Vagina (tissue), 2 donors: ENCODE measurements at regions not wholly inside any gene's neighbourhood (a gene's known extent, or its start where the extent isn't known, plus 50 kb on each side); places are given as distances from the start of the nearest gene placed in this dataset.

ENCODE experiments used
- DNase-seq, 2 donors: peaks; one replicate each; pipeline ENCODE4 v3.0.0-alpha.2; 2017; ENCODE audit errors: extremely low spot score in 2 of 2
- H3K27ac ChIP-seq: fragments of 200-600 bp; sonication (generic); one replicate; pipeline ENCODE4 v1.5.1; 2019
- H3K27me3 ChIP-seq: fragments of 200-600 bp; sonication (generic); one replicate; pipeline ENCODE4 v1.5.1; 2019
- H3K36me3 ChIP-seq, 2 donors: fragments of 200-600 bp; sonication (generic); one replicate each; pipeline ENCODE4 v1.5.1; 2017 to 2019
- H3K4me1 ChIP-seq: fragments of 200-600 bp; sonication (generic); one replicate; pipeline ENCODE4 v1.5.1; 2019
- H3K4me3 ChIP-seq, 2 donors: fragments of 200-600 bp; sonication (generic); 1 replicate in 1 of 2; 2 replicates in 1 of 2; pipeline ENCODE4 v1.5.1; 2016 to 2019
- H3K9me3 ChIP-seq: fragments of 200-600 bp; sonication (generic); one replicate; pipeline ENCODE4 v1.5.1; 2019
- POLR2A ChIP-seq, 2 donors: fragments of 450-650 bp; IDR thresholded peaks; one replicate each; pipeline ENCODE4 v1.6.1; 2017; ENCODE audit warnings: antibody characterized with exemption in 2 of 2, mild to moderate bottlenecking in 2 of 2, moderate library complexity in 2 of 2
- POLR2AphosphoS5 ChIP-seq, 2 donors: sonication (generic); formaldehyde crosslinking; IDR thresholded peaks; one replicate each; pipeline ENCODE4 v1.9.0; 2017; ENCODE audit warnings: antibody characterized with exemption in 2 of 2, mild to moderate bottlenecking in 2 of 2, low read depth in 1 of 2; ENCODE audit not compliant: insufficient read depth in 1 of 2
- intact Hi-C: fragments of 100-400 bp; cut with DNase I; formaldehyde crosslinking; loops from one replicate; pipeline ENCODE4 v1.15.1; 2023
- TF ChIP-seq, protein P1 (sequence below), 3 experiments: fragments of 450-650 bp in 2 of 3; fragments of 200-600 bp in 1 of 3; sonication (generic) in 1 of 3; IDR thresholded peaks; one replicate each; pipeline ENCODE4 v1.5.1; 2017 to 2019; ENCODE audit warnings: antibody characterized with exemption in 3 of 3, mild to moderate bottlenecking in 2 of 3, moderate library complexity in 2 of 3

DNA sequence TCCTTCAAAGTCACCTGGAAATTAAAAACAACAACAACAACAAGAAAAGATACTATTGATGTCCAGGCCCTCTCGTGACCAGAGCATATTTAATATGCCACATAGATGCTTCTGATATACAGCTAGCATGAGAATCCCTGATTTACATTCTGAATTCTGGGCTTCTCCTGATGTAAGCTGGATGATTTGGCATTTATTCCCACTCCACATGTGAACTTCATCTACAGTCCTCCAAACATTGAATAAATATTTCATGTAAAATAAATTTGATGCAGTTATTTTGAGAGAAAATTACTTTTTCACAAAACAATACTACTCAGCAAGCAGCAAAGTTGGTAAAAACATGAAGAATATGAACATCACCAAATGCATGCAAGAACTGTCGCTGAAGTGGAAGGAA, 453.2 kb upstream of the SETBP1 start:
- Histone ChIP-seq H3K27ac (no peak overlapping the region), H3K4me3 (no peak overlapping the region), H3K36me3 (no peaks in the 10 kb centered on the region), H3K4me1 (peaks cover 6% of the 10 kb centered on the region), H3K27me3 (no peaks in the 10 kb centered on the region), H3K9me3 (no peaks in the 10 kb centered on the region)
- intact Hi-C loops: no loop called here
- TF ChIP-seq POLR2A (IDR thresholded peaks at IDR 0.05): no peak
- TF ChIP-seq POLR2AphosphoS5 (IDR thresholded peaks at IDR 0.05; ENCODE audit: insufficient read depth in 1 of 2, low read depth in 1 of 2): no peak
- TF ChIP-seq, protein P1, sequence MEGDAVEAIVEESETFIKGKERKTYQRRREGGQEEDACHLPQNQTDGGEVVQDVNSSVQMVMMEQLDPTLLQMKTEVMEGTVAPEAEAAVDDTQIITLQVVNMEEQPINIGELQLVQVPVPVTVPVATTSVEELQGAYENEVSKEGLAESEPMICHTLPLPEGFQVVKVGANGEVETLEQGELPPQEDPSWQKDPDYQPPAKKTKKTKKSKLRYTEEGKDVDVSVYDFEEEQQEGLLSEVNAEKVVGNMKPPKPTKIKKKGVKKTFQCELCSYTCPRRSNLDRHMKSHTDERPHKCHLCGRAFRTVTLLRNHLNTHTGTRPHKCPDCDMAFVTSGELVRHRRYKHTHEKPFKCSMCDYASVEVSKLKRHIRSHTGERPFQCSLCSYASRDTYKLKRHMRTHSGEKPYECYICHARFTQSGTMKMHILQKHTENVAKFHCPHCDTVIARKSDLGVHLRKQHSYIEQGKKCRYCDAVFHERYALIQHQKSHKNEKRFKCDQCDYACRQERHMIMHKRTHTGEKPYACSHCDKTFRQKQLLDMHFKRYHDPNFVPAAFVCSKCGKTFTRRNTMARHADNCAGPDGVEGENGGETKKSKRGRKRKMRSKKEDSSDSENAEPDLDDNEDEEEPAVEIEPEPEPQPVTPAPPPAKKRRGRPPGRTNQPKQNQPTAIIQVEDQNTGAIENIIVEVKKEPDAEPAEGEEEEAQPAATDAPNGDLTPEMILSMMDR (IDR thresholded peaks at IDR 0.05): no peak
- DNase-seq: no peak

DNA sequence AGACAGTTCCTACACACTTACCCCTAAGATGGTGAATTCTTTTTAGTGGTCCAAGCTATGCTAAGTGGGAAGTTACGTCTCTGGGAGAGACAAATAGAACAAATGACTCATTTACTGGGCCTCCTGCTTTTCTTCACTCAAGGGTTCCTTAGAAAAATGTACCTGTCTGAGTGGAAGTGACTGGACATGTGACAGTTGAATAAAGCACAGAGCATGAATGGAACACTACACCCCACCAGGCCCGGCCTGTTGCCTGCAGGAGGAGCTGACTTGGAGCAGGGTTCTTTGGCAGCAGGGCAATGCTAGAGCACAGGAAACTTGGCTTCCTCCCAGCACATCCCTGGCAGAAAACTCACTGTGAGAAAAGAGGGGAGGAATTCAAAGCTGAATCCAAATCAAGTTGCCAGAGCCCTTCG, 451.0 kb upstream of the SETBP1 start:
- Histone ChIP-seq H3K36me3 (no peaks in the 10 kb centered on the region), H3K27me3 (no peaks in the 10 kb centered on the region), H3K4me3 (no peak overlapping the region), H3K9me3 (no peaks in the 10 kb centered on the region), H3K4me1 (peaks cover 8% of the 10 kb centered on the region), H3K27ac (no peak overlapping the region)
- intact Hi-C loops: no loop called here
- TF ChIP-seq, protein P1 (IDR thresholded peaks at IDR 0.05): no peak
- TF ChIP-seq POLR2AphosphoS5 (IDR thresholded peaks at IDR 0.05; ENCODE audit: insufficient read depth in 1 of 2, low read depth in 1 of 2) (peak in 1 of 2 donors; percentile 10), POLR2A (IDR thresholded peaks at IDR 0.05) (no peak)
- no peak for DNase-seq

DNA sequence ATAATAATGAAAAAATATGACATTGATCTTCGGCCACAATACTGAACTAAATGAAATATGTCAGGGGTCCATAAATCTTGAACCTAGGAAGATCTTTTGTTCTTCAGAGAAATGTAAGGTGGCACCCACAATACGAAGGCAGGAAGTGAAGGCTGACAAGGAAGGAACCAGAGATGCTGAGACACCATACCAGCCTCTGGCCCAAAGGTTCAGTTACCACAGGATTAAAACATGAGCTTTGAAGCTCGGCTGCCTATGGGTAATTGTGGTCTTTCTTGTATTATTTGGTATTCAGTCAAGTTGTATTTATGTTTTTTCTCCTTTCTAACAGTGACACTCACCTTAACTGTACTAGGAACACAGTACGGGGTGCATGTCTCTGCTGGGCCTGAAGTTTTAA, 448.8 kb upstream of the SETBP1 start:
- Histone ChIP-seq H3K36me3 (no peaks in the 10 kb centered on the region), H3K27ac (no peak overlapping the region), H3K4me3 (no peak overlapping the region), H3K27me3 (no peaks in the 10 kb centered on the region), H3K4me1 (peaks cover 8% of the 10 kb centered on the region), H3K9me3 (no peaks in the 10 kb centered on the region)
- no peak for DNase-seq
- TF ChIP-seq, protein P1 (IDR thresholded peaks at IDR 0.05): no peak
- TF ChIP-seq POLR2AphosphoS5 (IDR thresholded peaks at IDR 0.05; ENCODE audit: insufficient read depth in 1 of 2, low read depth in 1 of 2): no peak
- no peak for TF ChIP-seq POLR2A (IDR thresholded peaks at IDR 0.05)
- intact Hi-C loops: no loop called here

DNA sequence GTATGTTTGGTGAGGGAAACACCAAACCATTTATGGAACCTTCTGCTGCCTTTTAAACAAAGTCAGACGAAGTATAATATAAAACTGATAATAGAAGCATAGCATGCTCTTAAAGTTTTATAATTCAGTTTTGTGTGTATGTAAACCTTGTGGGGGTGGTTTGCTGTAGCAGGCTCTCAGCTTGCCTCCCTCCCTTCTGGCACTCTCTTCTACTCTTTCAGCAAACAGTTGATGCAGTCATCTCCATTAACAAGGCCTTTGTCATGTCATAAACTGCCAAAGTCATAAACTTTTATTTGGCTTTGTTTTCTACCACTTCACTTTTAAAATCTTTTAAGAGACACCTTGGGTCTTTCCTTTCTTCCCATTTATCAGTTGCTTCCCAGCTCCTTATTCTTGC, 448.2 kb upstream of the SETBP1 start:
- TF ChIP-seq POLR2A (IDR thresholded peaks at IDR 0.05) (no peak), POLR2AphosphoS5 (IDR thresholded peaks at IDR 0.05; ENCODE audit: insufficient read depth in 1 of 2, low read depth in 1 of 2) (no peak)
- TF ChIP-seq, protein P1 (IDR thresholded peaks at IDR 0.05): no peak
- intact Hi-C loops: no loop called here
- no peak for DNase-seq
- Histone ChIP-seq H3K4me3 (no peak overlapping the region), H3K9me3 (no peaks in the 10 kb centered on the region), H3K36me3 (no peaks in the 10 kb centered on the region), H3K4me1 (peaks cover 8% of the 10 kb centered on the region), H3K27ac (no peak overlapping the region), H3K27me3 (no peaks in the 10 kb centered on the region)

DNA sequence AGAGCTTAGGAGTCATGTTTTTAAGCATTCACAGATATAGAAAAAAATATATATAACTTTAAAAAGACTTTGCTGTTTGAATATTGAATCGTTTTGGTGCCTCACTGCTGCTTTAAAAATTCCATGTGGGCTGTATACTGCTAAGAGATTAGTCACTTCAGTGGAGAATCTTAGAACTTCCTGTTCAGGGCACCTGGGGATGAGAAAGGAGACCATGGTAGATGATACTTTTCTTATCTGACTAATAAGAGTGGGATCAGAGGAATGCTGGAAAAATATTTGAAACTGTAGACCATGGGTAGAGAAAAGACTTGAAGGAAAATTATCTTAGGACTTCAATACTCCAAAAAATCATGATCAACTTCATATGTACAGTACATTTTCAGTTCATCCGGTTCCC, 442.2 kb upstream of the SETBP1 start:
- intact Hi-C loops: no loop called here
- H3K4me1 ChIP-seq: no peaks in the 10 kb centered on the region
- no peak overlapping the region for H3K27ac ChIP-seq
- no peaks in the 10 kb centered on the region for H3K9me3 ChIP-seq
- no peaks in the 10 kb centered on the region for H3K27me3 ChIP-seq
- no peaks in the 10 kb centered on the region for H3K36me3 ChIP-seq
- H3K4me3 ChIP-seq: no peak overlapping the region
- TF ChIP-seq POLR2AphosphoS5 (IDR thresholded peaks at IDR 0.05; ENCODE audit: insufficient read depth in 1 of 2, low read depth in 1 of 2) (no peak), POLR2A (IDR thresholded peaks at IDR 0.05) (no peak)
- TF ChIP-seq, protein P1 (IDR thresholded peaks at IDR 0.05): no peak
- no peak for DNase-seq
